VCaP (cell line): ENCODE measurements at regions not wholly inside any gene's neighbourhood (a gene's known extent, or its start where the extent isn't known, plus 50 kb on each side); places are given as distances from the start of the nearest gene placed in this dataset.
A peak's percentile ranks its signal among the peaks of the same experiment; 100 is the strongest.

Source experiments
- H3K27ac ChIP-seq: fragments of 450-650 bp; 2 replicates; pipeline ENCODE4 v1.5.1; 2017
- CTCF ChIP-seq: fragments of 450-650 bp; conservative IDR thresholded peaks from 2 replicates; pipeline ENCODE4 v1.5.1; 2017; ENCODE audit warnings: mild to moderate bottlenecking, moderate library complexity

GRCh38 chr18:25896178-25896780 lies 194.1 kb downstream of the SS18 start:
- H3K27ac ChIP-seq = no peak overlapping the region
- peak; percentile 94 for TF ChIP-seq CTCF

- TF ChIP-seq CTCF = no peak
- no peak overlapping the region for H3K27ac ChIP-seq
Measured at GRCh38 chr18:25895518-25895917, 194.9 kb downstream of the SS18 start.

GRCh38 chr18:25886283-25886682 lies 204.1 kb downstream of the SS18 start:
- no peak overlapping the region for H3K27ac ChIP-seq
- no peak for TF ChIP-seq CTCF

DNA sequence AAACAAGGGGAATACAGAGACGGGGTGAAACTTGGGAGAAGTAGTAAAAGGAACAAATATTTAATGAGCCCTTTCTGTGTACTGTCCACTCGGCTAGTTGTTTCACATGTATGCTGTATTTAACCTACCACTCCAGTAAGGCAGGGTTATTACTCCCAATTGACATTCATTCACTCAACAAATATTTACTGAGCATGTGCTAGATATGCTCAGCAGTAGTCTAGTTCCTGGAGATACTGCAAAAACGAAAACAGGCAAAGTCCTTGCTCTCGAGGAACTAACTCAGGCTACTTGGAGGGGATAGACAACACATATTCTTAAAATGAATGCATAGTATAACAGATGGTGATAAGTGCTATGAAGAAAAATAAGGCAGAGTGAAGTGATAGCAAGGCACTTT lies 207.3 kb downstream of the SS18 start:
- H3K27ac ChIP-seq = peak overlapping the region; percentile 62
- no peak for TF ChIP-seq CTCF

DNA sequence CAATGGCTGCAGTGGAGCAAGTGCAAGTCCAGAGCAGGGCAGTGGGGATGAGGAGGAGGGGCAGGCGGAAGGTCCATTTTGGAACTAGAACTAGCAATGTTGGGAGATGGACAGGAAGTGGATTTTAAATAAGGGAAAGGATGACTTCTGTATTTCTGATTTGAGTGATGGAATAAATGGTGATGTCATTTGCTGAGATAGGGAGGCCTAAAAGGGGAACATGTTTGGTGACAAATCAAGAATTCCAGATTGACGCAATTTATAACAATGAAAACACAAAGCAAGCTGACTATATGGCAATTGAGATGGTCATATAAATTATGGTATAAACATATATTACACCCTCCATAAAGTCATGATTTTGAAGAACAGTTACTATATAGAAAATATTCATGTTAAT lies 209.3 kb downstream of the SS18 start:
- H3K27ac ChIP-seq = no peak overlapping the region

GRCh38 chr18:25880441-25880840 lies 210.0 kb downstream of the SS18 start:
- no peak overlapping the region for H3K27ac ChIP-seq
- no peak for TF ChIP-seq CTCF

More for the DNA sequence above, 209.3 kb downstream of the SS18 start:
- TF ChIP-seq CTCF = no peak

DNA sequence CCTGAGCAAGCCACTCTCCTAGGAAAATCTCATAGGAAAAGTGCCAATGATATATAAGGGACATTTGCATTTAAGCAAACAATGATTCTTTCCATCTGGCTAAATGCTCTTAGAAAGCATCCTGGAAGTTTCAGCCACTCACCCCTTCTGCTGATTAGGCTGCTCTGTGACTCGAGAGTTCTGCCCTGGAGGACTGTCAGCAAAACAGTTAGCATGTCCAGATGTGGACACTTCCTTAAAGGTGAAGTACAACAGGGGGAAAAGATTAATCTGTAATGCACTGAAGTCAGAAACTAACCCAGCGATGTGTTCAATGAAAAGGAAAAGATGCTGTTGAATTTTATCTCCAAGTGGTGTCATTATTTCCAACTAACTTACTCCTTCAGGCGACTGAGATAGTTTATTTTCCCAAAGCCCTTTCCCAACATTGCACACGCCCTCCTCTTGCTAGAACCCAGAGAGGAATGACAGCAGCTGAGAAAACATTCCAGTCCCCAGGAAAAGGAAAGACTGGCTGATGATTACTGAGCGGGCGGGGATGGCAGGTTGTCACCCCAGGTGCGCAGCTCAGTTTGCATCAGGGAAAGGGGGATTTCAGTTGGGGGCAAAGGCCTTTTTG lies 214.0 kb downstream of the SS18 start:
- TF ChIP-seq CTCF = no peak
- H3K27ac ChIP-seq = no peak overlapping the region
